SK-N-SH (cell line): ENCODE measurements at regions not wholly inside any gene's neighbourhood (a gene's known extent, or its start where the extent isn't known, plus 50 kb on each side); places are given as distances from the start of the nearest gene placed in this dataset.

Experiments used
- CTCF ChIA-PET: fragments of 300-600, 350-600 bp; formaldehyde crosslinking; extraction: SDS; loops from one replicate; lab custom pipeline; 2021; lab: Yijun Ruan, JAX
- POLR2A ChIA-PET: fragments of 350-600 bp; sonication (Branson Sonifier 250); formaldehyde crosslinking; extraction: SDS; loops from one replicate; lab custom pipeline; 2020; ENCODE audit warnings: antibody characterized with exemption, inconsistent platforms; lab: Yijun Ruan, JAX
- DNase-seq: peaks from one replicate; pipeline ENCODE4 v3.0.0; 2012
- H2AFZ ChIP-seq: fragments of 200-600 bp; sonication (generic); 2 replicates; pipeline ENCODE4 v1.8.1; 2016; ENCODE audit warnings: antibody characterized with exemption, mild to moderate bottlenecking, low read depth
- H3F3A ChIP-seq: fragments of 200-600 bp; sonication (generic); replicated peaks from 2 replicates; pipeline ENCODE3; 2016; ENCODE audit warnings: antibody characterized with exemption, mild to moderate bottlenecking; ENCODE audit not compliant: insufficient read depth
- H3K27ac ChIP-seq, 2 experiments: fragments of 200-500 bp in 1 of 2; fragments of 200-600 bp in 1 of 2; sonication (Bioruptor generic) in 1 of 2; sonication (generic), shearing (Covaris generic) in 1 of 2; 2 replicates each; pipeline versions ENCODE4 v1.5.1 to v1.6.1; 2014 to 2016; ENCODE audit warnings: low read depth in 2 of 2, inconsistent platforms in 1 of 2, low read length in 1 of 2, mild to moderate bottlenecking in 1 of 2, mixed read lengths in 1 of 2
- H3K27me3 ChIP-seq: fragments of 200-600 bp; sonication (generic), shearing (Covaris generic); 2 replicates; pipeline ENCODE4 v1.6.1; 2016; ENCODE audit warnings: mixed run types; ENCODE audit not compliant: insufficient read depth
- H3K36me3 ChIP-seq, 2 experiments: fragments of 200-500 bp in 1 of 2; fragments of 200-600 bp in 1 of 2; sonication (Bioruptor generic) in 1 of 2; sonication (generic) in 1 of 2; replicated peaks in 1 of 2; 2 replicates each; pipeline versions ENCODE3 to v1.5.1; 2014 to 2016; ENCODE audit warnings: low read length in 1 of 2, mild to moderate bottlenecking in 1 of 2; ENCODE audit not compliant: insufficient read depth in 2 of 2, control insufficient read depth in 1 of 2
- H3K4me1 ChIP-seq, 2 experiments: fragments of 200-500 bp in 1 of 2; fragments of 200-600 bp in 1 of 2; sonication (Bioruptor generic) in 1 of 2; sonication (generic), shearing (Covaris generic) in 1 of 2; 2 replicates each; pipeline versions ENCODE4 v1.5.1 to v1.6.1; 2014 to 2016; ENCODE audit warnings: low read depth in 1 of 2, low read length in 1 of 2, mixed run types in 1 of 2; ENCODE audit not compliant: insufficient read depth in 2 of 2, control insufficient read depth in 1 of 2
- H3K4me2 ChIP-seq: fragments of 200-600 bp; sonication (generic), shearing (Covaris generic); 2 replicates; pipeline ENCODE4 v1.6.1; 2017; ENCODE audit warnings: mixed run types
- H3K4me3 ChIP-seq, 2 experiments: fragments of 200-500 bp in 1 of 2; fragments of 200-600 bp in 1 of 2; sonication (Bioruptor generic) in 1 of 2; sonication (generic), shearing (Covaris generic) in 1 of 2; 2 replicates each; pipeline versions ENCODE4 v1.5.1 to v1.8.1; 2014 to 2016; ENCODE audit warnings: low read depth in 2 of 2, inconsistent platforms in 1 of 2, low read length in 1 of 2, mild to moderate bottlenecking in 1 of 2, mixed read lengths in 1 of 2, moderate library complexity in 1 of 2
- H3K79me2 ChIP-seq: fragments of 200-600 bp; sonication (generic); 2 replicates; pipeline ENCODE4 v1.8.1; 2017; ENCODE audit warnings: mild to moderate bottlenecking; ENCODE audit not compliant: insufficient read depth
- H3K9ac ChIP-seq: fragments of 200-600 bp; sonication (generic); 2 replicates; pipeline ENCODE4 v1.6.1; 2017; ENCODE audit warnings: mixed run types
- H3K9me2 ChIP-seq: fragments of 200-600 bp; sonication (generic); 2 replicates; pipeline ENCODE4 v1.6.1; 2017; ENCODE audit warnings: mixed run types
- H3K9me3 ChIP-seq: fragments of 200-600 bp; sonication (generic); 2 replicates; pipeline ENCODE4 v1.6.1; 2017; ENCODE audit warnings: mixed run types, mild to moderate bottlenecking, moderate library complexity
- H4K20me1 ChIP-seq: fragments of 200-600 bp; sonication (generic); 2 replicates; pipeline ENCODE4 v1.6.1; 2017; ENCODE audit warnings: mild to moderate bottlenecking, mixed run types; ENCODE audit not compliant: insufficient read depth
- CHD2 ChIP-seq: fragments of 150-350 bp; IDR thresholded peaks from 2 replicates; pipeline ENCODE4 v1.6.1; 2018; ENCODE audit warnings: low read length; ENCODE audit not compliant: partially characterized antibody
- CTCF ChIP-seq: fragments of 200-600 bp; sonication (generic); IDR thresholded peaks from 2 replicates; pipeline ENCODE4 v1.6.1; 2017; ENCODE audit warnings: antibody characterized with exemption, mild to moderate bottlenecking, moderate library complexity
- ELF1 ChIP-seq: IDR thresholded peaks from 2 replicates; pipeline ENCODE4 v1.4.0; 2012
- EP300 ChIP-seq, 2 experiments: IDR thresholded peaks; 2 replicates each; pipeline versions ENCODE4 v1.4.0 to v1.6.1; 2012; ENCODE audit warnings: borderline replicate concordance in 1 of 2, low read depth in 1 of 2, low read length in 1 of 2
- FOSL2 ChIP-seq: IDR thresholded peaks from 2 replicates; pipeline ENCODE4 v1.4.0; 2012; ENCODE audit warnings: low read depth, mild to moderate bottlenecking, moderate library complexity, borderline replicate concordance
- FOXJ3 ChIP-seq: sonication (generic); formaldehyde crosslinking; IDR thresholded peaks from 2 replicates; pipeline ENCODE4 v1.5.1; 2020; ENCODE audit warnings: mild to moderate bottlenecking, missing genetic modification reagents
- FOXM1 ChIP-seq: IDR thresholded peaks from 2 replicates; pipeline ENCODE4 v1.4.0; 2012; ENCODE audit warnings: low read depth, mild to moderate bottlenecking
- GABPA ChIP-seq: IDR thresholded peaks from 2 replicates; pipeline ENCODE4 v1.4.0; 2012; ENCODE audit warnings: low read depth, mild to moderate bottlenecking
- MEF2A ChIP-seq: IDR thresholded peaks from 2 replicates; pipeline ENCODE4 v1.4.0; 2012; ENCODE audit warnings: low read depth, borderline replicate concordance
- MXI1 ChIP-seq: IDR thresholded peaks from 2 replicates; pipeline ENCODE4 v1.6.1; 2012; ENCODE audit warnings: mild to moderate bottlenecking, low read depth, low read length, improper control_type of control experiment
- RCOR1 ChIP-seq: fragments of 150-350 bp; IDR thresholded peaks from 2 replicates; pipeline ENCODE4 v1.6.1; 2017; ENCODE audit warnings: antibody characterized with exemption, low read length
- RFX5 ChIP-seq: IDR thresholded peaks from 2 replicates; pipeline ENCODE4 v1.6.1; 2012; ENCODE audit warnings: mild to moderate bottlenecking, improper control_type of control experiment, low read length
- SIN3A ChIP-seq: IDR thresholded peaks from 2 replicates; pipeline ENCODE4 v1.6.1; 2012; ENCODE audit warnings: low read depth, mild to moderate bottlenecking, low read length, moderate library complexity, borderline replicate concordance
- SMC3 ChIP-seq: IDR thresholded peaks from 2 replicates; pipeline ENCODE4 v1.6.1; 2012; ENCODE audit warnings: low read depth, low read length, improper control_type of control experiment
- TAF1 ChIP-seq: IDR thresholded peaks from 2 replicates; pipeline ENCODE4 v1.6.1; 2012; ENCODE audit warnings: low read depth, mild to moderate bottlenecking, low read length, moderate library complexity, borderline replicate concordance
- TCF12 ChIP-seq: IDR thresholded peaks from 2 replicates; pipeline ENCODE4 v1.4.0; 2012
- YY1 ChIP-seq: IDR thresholded peaks from 2 replicates; pipeline ENCODE4 v1.4.0; 2012; ENCODE audit warnings: low read depth, mild to moderate bottlenecking
- WGBS: methylation state at CpG from one replicate; pipeline ENCODE4 v1.1.6; 2017; ENCODE audit warnings: low lambda C conversion rate; 5-methylcytosine and 5-hydroxymethylcytosine counted together
- TF ChIP-seq, protein P1 (sequence below): IDR thresholded peaks from 2 replicates; pipeline ENCODE4 v1.4.0; 2012; ENCODE audit warnings: low read depth
- TF ChIP-seq, protein P2 (sequence below): IDR thresholded peaks from 2 replicates; pipeline ENCODE4 v1.4.0; 2012; ENCODE audit warnings: low read depth, borderline replicate concordance
- TF ChIP-seq, protein P3 (sequence below): IDR thresholded peaks from 2 replicates; pipeline ENCODE4; 2012

GRCh38 chr13:39971526-39971925 is 316.1 kb downstream of the COG6 start:
- H3K79me2 ChIP-seq = no peaks in the 10 kb centered on the region
- no peak overlapping the region for H3K27ac ChIP-seq
- no peak for DNase-seq
- no peak overlapping the region for H3K4me2 ChIP-seq
- no peaks in the 10 kb centered on the region for H3K9me2 ChIP-seq
- no peaks in the 10 kb centered on the region for H3K27me3 ChIP-seq
- 60% methylated on average over 3 of the region's 3 CpGs for WGBS
- no peaks in the 10 kb centered on the region for H3F3A ChIP-seq
- H4K20me1 ChIP-seq = no peaks in the 10 kb centered on the region
- no peak overlapping the region for H3K9ac ChIP-seq
- H2AFZ ChIP-seq = no peak overlapping the region
- H3K36me3 ChIP-seq = no peaks in the 10 kb centered on the region
- TF ChIP-seq CHD2 = no peak
- no peak for TF ChIP-seq FOXJ3
- no peak for TF ChIP-seq GABPA
- H3K9me3 ChIP-seq = no peaks in the 10 kb centered on the region
- POLR2A ChIA-PET = no interaction called here
- H3K4me1 ChIP-seq = peaks cover 0 to 4% of the 10 kb centered on the region in 2 experiments; a peak in 1 of 4 replicates
- CTCF ChIA-PET = no interaction called here
- no peak overlapping the region for H3K4me3 ChIP-seq

DNA sequence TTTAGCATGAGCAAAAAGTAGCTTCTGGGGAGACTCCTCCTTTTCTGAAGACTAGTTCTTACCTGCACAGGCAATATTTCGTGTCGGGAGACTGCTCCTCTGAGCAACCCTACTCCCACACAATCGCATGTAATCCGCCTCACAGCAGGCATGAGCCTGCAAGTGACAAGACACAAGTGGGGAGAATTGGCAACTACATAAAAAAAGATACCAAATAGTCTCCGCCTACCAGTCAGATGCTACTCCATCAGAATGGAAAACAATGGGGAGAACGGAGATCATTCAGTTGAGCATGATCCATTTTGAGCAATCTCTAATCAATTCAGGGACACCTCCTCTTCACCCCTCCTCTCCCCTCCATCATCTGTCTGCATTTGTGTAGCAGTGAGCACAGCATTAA is 321.0 kb downstream of the COG6 start:
- CTCF ChIA-PET = no interaction called here
- no peaks in the 10 kb centered on the region for H4K20me1 ChIP-seq
- no peaks in the 10 kb centered on the region for H3K79me2 ChIP-seq
- H3K9ac ChIP-seq = no peak overlapping the region
- H3F3A ChIP-seq = no peaks in the 10 kb centered on the region
- H3K9me2 ChIP-seq = no peaks in the 10 kb centered on the region
- DNase-seq = no peak
- no peak overlapping the region for H2AFZ ChIP-seq
- H3K36me3 ChIP-seq = no peaks in the 10 kb centered on the region
- H3K4me2 ChIP-seq = no peak overlapping the region
- POLR2A ChIA-PET = no interaction called here
- H3K27me3 ChIP-seq = no peaks in the 10 kb centered on the region
- WGBS = 82% methylated on average over 6 of the region's 6 CpGs
- no peak for TF ChIP-seq FOXM1
- TF ChIP-seq CHD2 = no peak
- no peak for TF ChIP-seq EP300 (IDR thresholded peaks at IDR 0.05; ENCODE audit: borderline replicate concordance in 1 of 2, low read depth in 1 of 2, low read length in 1 of 2)
- TF ChIP-seq YY1 = no peak
- TF ChIP-seq MEF2A = no peak
- TF ChIP-seq CTCF = no peak
- no peak for TF ChIP-seq TCF12
- TF ChIP-seq, protein P1, sequence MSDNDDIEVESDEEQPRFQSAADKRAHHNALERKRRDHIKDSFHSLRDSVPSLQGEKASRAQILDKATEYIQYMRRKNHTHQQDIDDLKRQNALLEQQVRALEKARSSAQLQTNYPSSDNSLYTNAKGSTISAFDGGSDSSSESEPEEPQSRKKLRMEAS = no peak
- no peak for TF ChIP-seq MXI1
- no peak for TF ChIP-seq FOXJ3
- no peak for TF ChIP-seq ELF1
- TF ChIP-seq, protein P2, sequence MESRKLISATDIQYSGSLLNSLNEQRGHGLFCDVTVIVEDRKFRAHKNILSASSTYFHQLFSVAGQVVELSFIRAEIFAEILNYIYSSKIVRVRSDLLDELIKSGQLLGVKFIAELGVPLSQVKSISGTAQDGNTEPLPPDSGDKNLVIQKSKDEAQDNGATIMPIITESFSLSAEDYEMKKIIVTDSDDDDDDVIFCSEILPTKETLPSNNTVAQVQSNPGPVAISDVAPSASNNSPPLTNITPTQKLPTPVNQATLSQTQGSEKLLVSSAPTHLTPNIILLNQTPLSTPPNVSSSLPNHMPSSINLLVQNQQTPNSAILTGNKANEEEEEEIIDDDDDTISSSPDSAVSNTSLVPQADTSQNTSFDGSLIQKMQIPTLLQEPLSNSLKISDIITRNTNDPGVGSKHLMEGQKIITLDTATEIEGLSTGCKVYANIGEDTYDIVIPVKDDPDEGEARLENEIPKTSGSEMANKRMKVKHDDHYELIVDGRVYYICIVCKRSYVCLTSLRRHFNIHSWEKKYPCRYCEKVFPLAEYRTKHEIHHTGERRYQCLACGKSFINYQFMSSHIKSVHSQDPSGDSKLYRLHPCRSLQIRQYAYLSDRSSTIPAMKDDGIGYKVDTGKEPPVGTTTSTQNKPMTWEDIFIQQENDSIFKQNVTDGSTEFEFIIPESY = no peak
- TF ChIP-seq RCOR1 = no peak
- TF ChIP-seq RFX5 = no peak
- no peak for TF ChIP-seq TAF1
- no peak for TF ChIP-seq GABPA
- TF ChIP-seq, protein P3, sequence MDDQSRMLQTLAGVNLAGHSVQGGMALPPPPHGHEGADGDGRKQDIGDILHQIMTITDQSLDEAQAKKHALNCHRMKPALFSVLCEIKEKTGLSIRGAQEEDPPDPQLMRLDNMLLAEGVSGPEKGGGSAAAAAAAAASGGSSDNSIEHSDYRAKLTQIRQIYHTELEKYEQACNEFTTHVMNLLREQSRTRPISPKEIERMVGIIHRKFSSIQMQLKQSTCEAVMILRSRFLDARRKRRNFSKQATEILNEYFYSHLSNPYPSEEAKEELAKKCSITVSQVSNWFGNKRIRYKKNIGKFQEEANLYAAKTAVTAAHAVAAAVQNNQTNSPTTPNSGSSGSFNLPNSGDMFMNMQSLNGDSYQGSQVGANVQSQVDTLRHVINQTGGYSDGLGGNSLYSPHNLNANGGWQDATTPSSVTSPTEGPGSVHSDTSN = no peak
- no peak for TF ChIP-seq FOSL2
- TF ChIP-seq SIN3A = no peak
- no peak for TF ChIP-seq SMC3
- H3K4me3 ChIP-seq = no peak overlapping the region
- no peaks in the 10 kb centered on the region; a peak in 1 of 4 replicates for H3K4me1 ChIP-seq
- H3K27ac ChIP-seq = no peak overlapping the region
- no peaks in the 10 kb centered on the region for H3K9me3 ChIP-seq
